Motor neuron (in vitro differentiated cells): ENCODE measurements at regions not wholly inside any gene's neighbourhood (a gene's known extent, or its start where the extent isn't known, plus 50 kb on each side); places are given as distances from the start of the nearest gene placed in this dataset.

Experiments used
- ATAC-seq, 8 experiments: fragments of 200-7000 bp; cut with Tn5 transposase; replicated peaks in 6 of 8; 2 replicates each; pipeline ENCODE4 v1.8.0; 2021; ENCODE audit warnings: mild to moderate bottlenecking in 8 of 8, moderate library complexity in 8 of 8
- H3K27ac ChIP-seq, 2 donors: fragments of 250-450 bp; sonication (Bioruptor Pico); 2 replicates each; pipeline ENCODE4 v1.9.0; 2021; ENCODE audit warnings: antibody characterized with exemption in 2 of 2, mild to moderate bottlenecking in 2 of 2, moderate library complexity in 1 of 2
- H3K4me1 ChIP-seq, 2 donors: fragments of 250-450 bp; sonication (Bioruptor Pico); replicated peaks in 1 of 2; 2 replicates each; pipeline ENCODE4 v1.6.1; 2021; ENCODE audit warnings: antibody characterized with exemption in 2 of 2, mild to moderate bottlenecking in 2 of 2, moderate library complexity in 1 of 2
- H3K4me3 ChIP-seq, 5 donors: fragments of 250-450 bp; sonication (Bioruptor Pico); 2 replicates each; pipeline ENCODE4 v1.9.0; 2021; ENCODE audit warnings: antibody characterized with exemption in 5 of 5, mild to moderate bottlenecking in 5 of 5, moderate library complexity in 4 of 5
- WGBS, 10 experiments: fragments of 450-650 bp; shearing (Covaris generic); methylation state at CpG; one replicate each; pipeline ENCODE4 v1.0.0; 2022; 5-methylcytosine and 5-hydroxymethylcytosine counted together
- in situ Hi-C, 9 experiments: fragments of 400-800 bp; cut with MboI; loops; one replicate each; pipeline ENCODE4 v1.15.0; 2021; ENCODE audit warnings: low sequenced_read_pairs in 9 of 9, low pct_unique_long_range_greater_than_20kb in 2 of 9; ENCODE audit not compliant: unreplicated experiment in 9 of 9

DNA sequence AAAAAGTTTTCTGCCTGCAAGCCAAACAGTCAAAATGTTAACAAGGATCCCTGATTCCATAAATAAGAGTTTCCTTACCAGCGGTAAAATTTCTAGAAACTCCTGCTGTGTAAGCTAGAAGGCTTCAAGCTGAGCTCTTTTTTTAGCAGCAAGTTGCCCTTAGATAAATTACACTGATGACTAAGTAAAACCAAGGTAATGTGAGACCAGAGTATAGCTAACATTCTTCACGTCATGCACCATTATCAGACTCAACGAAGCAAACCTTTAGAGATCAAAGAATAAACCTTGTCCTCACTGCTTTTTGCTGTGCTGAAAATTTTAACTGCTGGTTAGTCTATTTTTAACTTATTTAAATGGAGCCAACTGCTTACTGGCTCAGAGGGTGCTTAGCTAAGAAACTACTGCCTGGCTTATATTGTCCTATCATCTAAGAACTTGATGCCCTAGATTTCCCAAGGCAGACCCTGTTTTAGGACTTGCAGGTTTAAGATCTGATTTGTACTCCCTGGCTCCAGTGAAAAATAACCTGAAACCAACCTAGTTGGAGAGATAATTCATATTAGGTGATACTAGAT is 900.7 kb downstream of the JRKL start:
- no peak for ATAC-seq
- no peak overlapping the region for H3K4me3 ChIP-seq
- no peaks in the 10 kb centered on the region for H3K4me1 ChIP-seq
- in situ Hi-C loops, result no loop called here
- 6 to 35% (median 13%) methylated on average over 2 to 3 of the region's 3 CpGs; no CpG with 5 or more reads in 3 of the 10 experiments for WGBS, 10 experiments
- no peak overlapping the region for H3K27ac ChIP-seq

DNA sequence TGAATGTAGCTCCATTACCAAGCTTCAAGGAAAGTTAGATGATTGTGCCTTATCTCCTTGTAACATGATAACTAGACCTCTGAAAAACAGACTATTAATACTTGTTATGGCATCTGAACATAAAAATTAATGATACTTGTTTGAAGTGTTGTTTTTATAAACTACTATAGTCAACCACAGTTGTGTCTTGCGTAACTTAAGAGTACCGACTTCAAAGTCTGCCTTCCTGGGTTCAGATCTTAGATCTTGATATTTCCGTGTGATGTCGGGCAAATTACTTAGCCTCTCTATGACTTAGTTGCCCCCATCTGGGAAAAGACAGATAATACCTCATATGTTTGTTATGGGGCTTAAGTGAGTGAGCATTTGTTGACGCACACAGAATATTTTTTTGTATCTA is 906.5 kb downstream of the JRKL start:
- no peak overlapping the region for H3K27ac ChIP-seq
- no peak for ATAC-seq
- H3K4me3 ChIP-seq, result no peak overlapping the region
- no peaks in the 10 kb centered on the region for H3K4me1 ChIP-seq
- in situ Hi-C loops, result no loop called here
- WGBS, 10 experiments, result 0 to 100% (median 95%) methylated on average over 1 to 5 of the region's 5 CpGs; no CpG with 5 or more reads in 3 of the 10 experiments

DNA sequence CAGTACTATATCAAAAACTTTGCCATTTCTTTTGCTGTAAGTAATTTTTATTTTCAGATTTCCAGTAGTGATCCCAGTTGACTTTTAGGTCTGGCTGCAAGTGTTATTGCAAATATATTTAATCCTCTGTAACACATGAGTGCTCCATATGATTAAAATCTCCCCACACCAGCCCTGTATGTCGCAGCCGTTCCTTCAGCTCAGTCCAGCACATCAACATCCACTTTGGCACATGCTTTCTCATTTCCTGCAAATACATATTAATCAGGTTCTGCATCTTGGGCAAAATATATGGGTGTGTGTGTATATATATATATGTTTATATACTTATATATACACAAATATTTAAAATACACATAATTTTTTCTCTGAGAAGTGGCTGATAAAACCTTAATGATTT is 919.5 kb downstream of the JRKL start:
- ATAC-seq, result no peak
- Histone ChIP-seq H3K4me3 (no peak overlapping the region), H3K27ac (no peak overlapping the region), H3K4me1 (peaks cover 0 to 10% of the 10 kb centered on the region in 2 donors)
- in situ Hi-C loops, result no loop called here
- 0 to 100% (median 0%) methylated on average over 2 of the region's 2 CpGs; no CpG with 5 or more reads in 3 of the 10 experiments for WGBS, 10 experiments

DNA sequence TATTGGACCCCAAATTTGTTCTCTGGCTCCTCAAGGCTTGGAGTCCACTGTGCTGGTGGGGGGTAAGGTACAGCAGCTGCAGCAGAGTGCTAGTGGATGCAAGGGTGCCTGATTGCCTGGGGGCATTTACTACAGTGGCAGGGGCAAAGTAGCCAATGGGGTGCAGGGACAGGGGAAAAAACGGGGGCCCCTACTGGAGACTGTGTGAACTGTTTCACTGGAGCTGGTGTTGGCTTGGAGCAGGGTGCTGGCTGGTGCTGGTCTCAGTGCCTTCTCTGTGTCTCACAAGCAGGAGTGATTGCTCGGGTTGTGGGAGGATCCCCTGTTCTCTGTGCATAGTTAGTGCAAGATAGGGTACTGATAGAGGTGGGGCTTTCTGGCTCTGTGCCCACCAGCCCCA is 935.9 kb downstream of the JRKL start:
- Histone ChIP-seq H3K4me3 (no peak overlapping the region), H3K27ac (no peak overlapping the region), H3K4me1 (no peaks in the 10 kb centered on the region)
- WGBS, 10 experiments, result 0 to 80% (median 43%) methylated on average over 1 to 2 of the region's 2 CpGs; no CpG with 5 or more reads in 6 of the 10 experiments
- no peak for ATAC-seq
- in situ Hi-C loops, result no loop called here

DNA sequence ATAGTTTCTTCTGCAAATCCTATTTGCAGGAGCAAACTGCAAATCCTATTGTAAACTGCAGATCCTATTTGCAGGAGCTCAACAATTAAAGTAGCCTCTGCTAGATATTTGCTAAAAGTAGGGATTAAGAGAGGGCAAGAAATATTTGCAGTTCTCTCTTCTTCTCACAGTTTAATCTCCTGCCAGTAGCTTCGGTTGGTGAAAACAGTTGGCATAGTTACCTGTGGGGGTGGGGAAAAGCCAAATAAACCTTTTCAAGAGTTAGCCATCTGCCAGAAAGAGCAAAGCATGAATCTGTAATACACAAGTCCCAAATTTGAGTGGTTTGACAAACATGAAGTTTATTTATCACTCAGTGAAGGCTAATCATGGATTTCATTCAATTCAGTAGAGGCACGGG is 942.5 kb downstream of the JRKL start:
- WGBS, 10 experiments, result 0 to 83% (median 43%) methylated on average over 1 to 2 of the region's 2 CpGs; no CpG with 5 or more reads in 2 of the 10 experiments
- in situ Hi-C loops, result no loop called here
- ATAC-seq, result no peak
- H3K4me1 ChIP-seq, result no peaks in the 10 kb centered on the region
- H3K4me3 ChIP-seq, result no peak overlapping the region
- H3K27ac ChIP-seq, result no peak overlapping the region

DNA sequence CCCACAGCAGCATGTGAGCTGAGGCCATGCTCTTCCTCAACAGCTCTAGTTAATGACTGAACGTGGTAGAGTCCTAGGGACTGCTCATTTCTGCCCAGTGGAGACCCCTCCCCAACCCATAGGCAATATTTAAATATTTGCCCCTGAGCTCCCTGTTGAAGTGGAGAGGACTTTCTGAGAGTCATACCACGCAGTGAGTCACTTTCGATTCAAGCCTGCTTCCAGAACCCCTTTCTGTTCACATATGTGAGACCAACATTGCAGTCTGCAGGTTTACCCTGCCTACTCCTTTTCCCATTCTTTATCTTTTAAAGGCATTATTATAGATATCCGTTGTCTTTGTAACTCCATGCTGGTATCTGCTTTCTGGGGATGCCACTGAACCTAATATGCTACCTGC is 946.3 kb downstream of the JRKL start:
- Histone ChIP-seq H3K27ac (no peak overlapping the region), H3K4me3 (no peak overlapping the region), H3K4me1 (no peaks in the 10 kb centered on the region)
- WGBS, 10 experiments, result 0 to 100% (median 44%) methylated on average over 1 to 4 of the region's 4 CpGs
- in situ Hi-C loops, result no loop called here
- ATAC-seq, result no peak

DNA sequence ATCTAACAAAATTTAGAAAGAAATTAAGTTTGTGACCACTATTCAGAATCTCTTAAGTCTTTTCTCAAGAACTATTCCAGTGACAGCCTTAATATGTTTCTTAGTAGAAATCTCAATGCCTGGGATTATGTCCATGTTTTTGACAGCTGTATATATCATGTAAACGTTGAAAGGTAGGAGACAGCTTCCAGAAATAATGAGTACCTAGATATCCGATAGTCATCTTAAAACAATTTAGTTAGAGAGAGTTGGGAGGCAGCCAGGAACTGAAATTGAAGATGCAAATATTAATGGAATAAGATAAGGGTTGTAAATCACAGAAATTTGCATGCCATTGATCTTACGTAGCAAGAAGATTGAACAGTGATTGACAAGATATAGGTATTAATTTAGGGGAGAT is 955.2 kb downstream of the JRKL start:
- Histone ChIP-seq H3K27ac (no peak overlapping the region), H3K4me3 (no peak overlapping the region), H3K4me1 (no peaks in the 10 kb centered on the region)
- in situ Hi-C loops, result no loop called here
- 0 to 93% (median 77%) methylated on average over 1 to 3 of the region's 3 CpGs for WGBS, 10 experiments
- ATAC-seq, result no peak

DNA sequence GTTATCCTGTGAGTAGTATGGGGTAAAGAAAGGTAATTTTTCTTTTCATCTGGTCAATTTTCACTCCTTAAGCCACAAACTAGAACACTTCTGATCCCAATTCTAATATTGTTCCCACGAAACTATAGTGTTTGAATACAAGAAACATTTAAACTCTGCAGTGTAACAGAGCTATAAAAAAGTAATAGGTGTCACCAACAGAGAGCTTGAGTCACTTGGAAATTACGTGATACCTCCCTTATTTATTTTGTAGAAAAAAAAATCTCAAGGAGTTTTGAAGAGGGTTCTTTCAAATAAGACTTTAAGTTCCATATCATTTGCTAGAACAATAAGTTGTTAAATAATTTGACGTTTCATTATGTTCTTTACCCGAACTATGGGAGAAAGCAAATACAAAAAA is 959.4 kb downstream of the JRKL start:
- no peak for ATAC-seq
- in situ Hi-C loops, result no loop called here
- H3K27ac ChIP-seq, result no peak overlapping the region
- H3K4me1 ChIP-seq, result peaks cover 0 to 6% of the 10 kb centered on the region in 2 donors
- no peak overlapping the region for H3K4me3 ChIP-seq
- 0 to 93% (median 83%) methylated on average over 1 to 4 of the region's 4 CpGs; no CpG with 5 or more reads in 1 of the 10 experiments for WGBS, 10 experiments

DNA sequence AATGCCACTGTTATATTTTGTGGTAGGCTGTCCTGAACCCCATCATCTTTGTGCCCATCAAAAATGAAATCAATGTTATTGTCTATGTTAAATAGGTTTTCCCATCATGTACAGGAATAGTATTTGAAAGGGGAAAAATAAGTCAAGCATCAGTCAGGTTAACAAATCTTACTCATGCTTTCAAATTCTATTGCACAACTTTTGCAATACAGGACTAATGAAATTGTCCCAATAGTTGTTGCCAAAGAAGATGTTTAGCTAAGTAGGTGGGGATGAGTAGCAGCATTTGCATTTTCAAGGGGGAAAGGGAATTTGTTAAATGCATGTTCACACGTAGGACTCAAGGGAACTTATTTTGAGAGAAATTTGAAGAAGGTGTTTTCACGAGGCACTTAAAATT is 962.1 kb downstream of the JRKL start:
- in situ Hi-C loops, result no loop called here
- Histone ChIP-seq H3K4me1 (peaks cover 0 to 16% of the 10 kb centered on the region in 2 donors), H3K4me3 (no peak overlapping the region), H3K27ac (no peak overlapping the region)
- 0 to 100% (median 35%) methylated on average over 2 of the region's 2 CpGs; no CpG with 5 or more reads in 2 of the 10 experiments for WGBS, 10 experiments
- no peak for ATAC-seq

DNA sequence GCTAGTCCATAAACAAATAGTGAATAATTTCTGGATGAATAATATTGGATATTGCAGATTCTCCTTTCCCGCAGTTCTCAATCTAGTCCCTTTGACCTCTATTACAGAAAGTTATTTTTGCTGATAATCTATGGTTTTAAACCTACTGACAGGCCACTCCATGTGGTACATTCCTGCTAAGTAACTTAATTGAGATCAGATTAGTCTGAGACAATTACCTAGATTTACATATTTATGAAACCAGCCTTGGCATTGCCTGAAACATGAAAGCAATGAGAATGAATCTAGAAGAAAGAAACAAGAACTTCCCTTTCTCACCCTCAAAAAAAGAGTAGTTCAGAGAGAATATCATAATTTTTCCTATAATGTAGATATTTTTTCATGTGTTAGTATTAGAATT is 964.2 kb downstream of the JRKL start:
- H3K4me3 ChIP-seq, result no peak overlapping the region
- no peak overlapping the region for H3K27ac ChIP-seq
- H3K4me1 ChIP-seq, result peaks cover 0 to 16% of the 10 kb centered on the region in 2 donors
- WGBS, 10 experiments, result 31 to 100% (median 59%) methylated on average over 1 of the region's 1 CpG; no CpG with 5 or more reads in 4 of the 10 experiments
- ATAC-seq, result no peak
- in situ Hi-C loops, result no loop called here

DNA sequence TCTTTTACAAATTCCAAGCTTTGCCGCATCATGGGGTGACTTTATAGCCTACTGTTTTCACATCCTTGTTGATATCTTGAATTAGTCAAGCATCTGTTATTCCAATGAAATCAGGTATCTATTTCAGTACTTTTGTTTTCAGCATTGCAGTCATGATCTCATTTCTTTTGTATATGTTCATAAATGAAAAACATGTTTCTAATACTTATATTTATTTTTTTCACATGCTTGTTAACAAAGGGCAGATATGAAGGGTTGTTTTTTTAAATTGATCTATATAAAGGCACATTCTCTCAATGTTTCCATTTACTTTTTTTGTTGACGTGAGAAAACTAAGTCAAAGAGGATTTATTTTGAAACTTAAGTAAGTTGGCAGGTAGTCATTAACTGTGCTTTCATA is 964.8 kb downstream of the JRKL start:
- Histone ChIP-seq H3K27ac (no peak overlapping the region), H3K4me1 (peaks cover 0 to 16% of the 10 kb centered on the region in 2 donors), H3K4me3 (no peak overlapping the region)
- WGBS, 10 experiments, result 0 to 100% (median 90%) methylated on average over 1 to 2 of the region's 2 CpGs
- ATAC-seq, result no peak
- in situ Hi-C loops, result no loop called here

DNA sequence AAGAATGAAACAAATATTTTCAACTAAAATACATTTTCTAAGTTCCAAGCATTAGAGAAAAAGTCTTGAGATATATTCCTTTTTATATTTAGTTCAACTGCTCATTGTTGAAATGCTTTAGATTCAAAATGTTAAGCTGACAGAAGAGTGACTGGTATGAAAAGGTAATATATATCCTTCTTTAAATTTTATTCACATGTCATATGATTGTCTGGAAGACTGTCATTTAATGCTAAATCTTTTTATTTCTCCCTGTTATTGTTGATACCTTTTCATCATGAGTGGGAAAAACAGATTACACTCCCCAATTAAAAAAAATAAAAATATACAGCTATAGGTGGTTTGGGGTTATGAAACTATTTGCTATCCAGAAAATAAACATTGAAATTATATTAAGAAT is 965.4 kb downstream of the JRKL start:
- Histone ChIP-seq H3K4me3 (no peak overlapping the region), H3K27ac (no peak overlapping the region), H3K4me1 (peaks cover 0 to 16% of the 10 kb centered on the region in 2 donors)
- in situ Hi-C loops, result no loop called here
- no peak for ATAC-seq

DNA sequence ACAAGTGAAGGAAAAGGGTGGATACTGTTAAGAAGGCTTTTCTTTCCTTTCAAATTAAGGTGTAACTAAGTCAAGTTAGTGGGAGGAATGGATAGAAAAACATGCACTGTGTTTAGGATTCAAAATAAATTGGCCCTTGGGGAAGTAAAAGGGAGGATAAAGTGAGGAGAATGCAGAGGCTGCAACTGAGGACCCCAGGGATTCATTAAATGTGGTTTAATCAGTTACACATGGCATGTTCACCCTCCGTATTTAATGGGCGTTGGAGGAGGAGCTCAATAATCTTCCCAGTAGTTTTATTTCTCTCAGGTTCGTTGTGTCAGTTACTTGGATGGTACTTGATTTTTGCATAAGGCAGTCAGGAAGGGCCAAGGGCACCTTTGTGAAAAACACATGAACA is 966.3 kb downstream of the JRKL start:
- WGBS, 10 experiments, result 0 to 60% (median 27%) methylated on average over 2 to 3 of the region's 3 CpGs; no CpG with 5 or more reads in 2 of the 10 experiments
- in situ Hi-C loops, result no loop called here
- Histone ChIP-seq H3K27ac (no peak overlapping the region), H3K4me3 (no peak overlapping the region), H3K4me1 (peaks cover 0 to 16% of the 10 kb centered on the region in 2 donors)
- peak in 3 of 8 experiments; percentile 73 to 82 (median 77) for ATAC-seq

DNA sequence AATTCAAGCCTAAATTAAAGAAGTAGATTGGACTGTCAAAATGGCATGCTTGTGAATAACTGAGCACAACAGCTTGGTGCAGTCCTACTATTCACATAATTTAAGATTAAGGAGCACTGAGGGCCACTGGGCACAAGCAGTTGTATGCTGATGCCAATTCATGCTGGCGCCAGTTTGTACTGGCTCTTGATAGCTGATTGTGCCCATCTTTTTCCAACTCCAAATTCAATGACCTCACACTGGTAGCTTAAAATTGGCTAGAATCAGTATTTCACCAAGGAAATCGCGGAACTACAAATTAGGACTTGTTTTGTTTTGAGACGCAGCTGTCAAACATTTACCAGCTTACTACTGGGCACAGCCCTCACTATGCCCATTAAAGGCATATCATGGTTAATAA is 969.2 kb downstream of the JRKL start:
- Histone ChIP-seq H3K4me1 (peaks cover 0 to 11% of the 10 kb centered on the region in 2 donors), H3K27ac (no peak overlapping the region), H3K4me3 (no peak overlapping the region)
- no peak for ATAC-seq
- WGBS, 10 experiments, result 36 to 100% (median 92%) methylated on average over 1 to 4 of the region's 4 CpGs; no CpG with 5 or more reads in 3 of the 10 experiments
- in situ Hi-C loops, result no loop called here
